RWPE1 (cell line): ENCODE measurements at regions not wholly inside any gene's neighbourhood (a gene's known extent, or its start where the extent isn't known, plus 50 kb on each side); places are given as distances from the start of the nearest gene placed in this dataset.

Source experiments
- CTCF ChIA-PET: fragments of 350-600 bp; sonication (Branson Sonifier 250); formaldehyde crosslinking; extraction: SDS; loops from one replicate; lab custom pipeline; 2021; lab: Yijun Ruan, JAX
- POLR2A ChIA-PET: fragments of 400-600 bp; formaldehyde crosslinking; extraction: SDS; loops from one replicate; lab custom pipeline; 2020; ENCODE audit warnings: antibody characterized with exemption; ENCODE audit not compliant: low non-redundant PET; lab: Yijun Ruan, JAX
- DNase-seq: peaks from one replicate; pipeline ENCODE4 v3.0.0; 2012; ENCODE audit warnings: low spot score
- H3K27ac ChIP-seq: fragments of 450-650 bp; 2 replicates; pipeline ENCODE4 v1.5.1; 2017
- TF ChIP-seq, protein P1 (sequence below): fragments of 450-650 bp; conservative IDR thresholded peaks from 2 replicates; pipeline ENCODE4 v1.5.1; 2017; ENCODE audit warnings: low read depth, mild to moderate bottlenecking

DNA sequence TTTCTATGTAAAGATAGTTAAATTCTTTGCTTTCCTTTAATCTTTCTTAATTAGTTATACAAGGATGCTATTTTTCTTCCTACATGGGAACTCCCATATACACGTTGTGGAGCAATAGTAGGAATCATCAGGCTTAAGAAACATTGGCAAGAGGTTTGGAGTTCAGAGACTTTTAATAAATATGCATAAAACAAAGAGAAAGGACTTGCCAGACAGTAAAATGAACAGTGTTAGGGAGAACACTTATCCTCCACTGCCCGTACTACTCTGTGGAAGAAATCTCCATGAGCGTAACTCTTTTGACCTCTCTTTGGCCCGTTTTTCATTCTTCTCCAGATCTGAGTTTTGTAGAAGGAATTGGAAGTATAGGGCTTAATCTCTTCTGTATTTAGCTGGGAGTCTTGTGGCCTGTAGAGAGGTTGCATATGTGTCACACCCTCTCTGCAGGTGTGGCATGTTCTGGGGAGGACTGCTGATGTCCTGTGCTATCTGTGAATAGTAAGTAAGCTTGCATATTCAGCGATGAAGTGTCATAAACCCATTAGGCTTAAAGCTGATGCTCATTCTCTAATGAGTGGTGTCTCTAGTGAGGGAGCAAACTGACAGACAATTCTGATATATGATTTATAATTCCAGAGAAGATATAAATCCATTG is 455.4 kb upstream of the FAR2 start:
- CTCF ChIA-PET, result no interaction called here
- H3K27ac ChIP-seq, result no peak overlapping the region
- TF ChIP-seq, protein P1, sequence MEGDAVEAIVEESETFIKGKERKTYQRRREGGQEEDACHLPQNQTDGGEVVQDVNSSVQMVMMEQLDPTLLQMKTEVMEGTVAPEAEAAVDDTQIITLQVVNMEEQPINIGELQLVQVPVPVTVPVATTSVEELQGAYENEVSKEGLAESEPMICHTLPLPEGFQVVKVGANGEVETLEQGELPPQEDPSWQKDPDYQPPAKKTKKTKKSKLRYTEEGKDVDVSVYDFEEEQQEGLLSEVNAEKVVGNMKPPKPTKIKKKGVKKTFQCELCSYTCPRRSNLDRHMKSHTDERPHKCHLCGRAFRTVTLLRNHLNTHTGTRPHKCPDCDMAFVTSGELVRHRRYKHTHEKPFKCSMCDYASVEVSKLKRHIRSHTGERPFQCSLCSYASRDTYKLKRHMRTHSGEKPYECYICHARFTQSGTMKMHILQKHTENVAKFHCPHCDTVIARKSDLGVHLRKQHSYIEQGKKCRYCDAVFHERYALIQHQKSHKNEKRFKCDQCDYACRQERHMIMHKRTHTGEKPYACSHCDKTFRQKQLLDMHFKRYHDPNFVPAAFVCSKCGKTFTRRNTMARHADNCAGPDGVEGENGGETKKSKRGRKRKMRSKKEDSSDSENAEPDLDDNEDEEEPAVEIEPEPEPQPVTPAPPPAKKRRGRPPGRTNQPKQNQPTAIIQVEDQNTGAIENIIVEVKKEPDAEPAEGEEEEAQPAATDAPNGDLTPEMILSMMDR, result no peak
- POLR2A ChIA-PET, result no interaction called here
- no peak for DNase-seq

DNA sequence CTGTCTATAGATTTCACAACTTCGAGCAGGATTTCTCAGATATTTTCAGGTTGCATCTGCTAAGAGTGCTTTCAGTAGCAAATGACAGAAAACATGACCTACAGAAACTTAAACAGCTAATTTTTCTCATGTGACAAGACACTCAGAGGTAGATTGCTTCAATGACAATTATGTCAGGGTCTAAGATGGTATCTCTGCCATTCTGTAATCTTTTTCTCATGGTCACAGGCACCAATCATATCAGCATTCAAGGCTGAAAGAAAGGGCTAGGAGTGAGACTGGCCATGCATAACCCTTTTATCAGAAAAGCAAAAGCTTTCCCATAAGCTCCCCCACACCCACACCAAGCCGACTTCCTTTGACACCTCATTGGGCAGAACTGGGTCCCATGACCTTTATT is 450.5 kb upstream of the FAR2 start:
- no peak overlapping the region for H3K27ac ChIP-seq
- ChIA-PET POLR2A (no interaction called here), CTCF (interaction anchor here (0.8 kb wide), 1 partner anchor 31 kb away, joined by 3 read pairs; no protein-coding TSS in a partner anchor)
- TF ChIP-seq, protein P1, result no peak
- DNase-seq, result no peak

DNA sequence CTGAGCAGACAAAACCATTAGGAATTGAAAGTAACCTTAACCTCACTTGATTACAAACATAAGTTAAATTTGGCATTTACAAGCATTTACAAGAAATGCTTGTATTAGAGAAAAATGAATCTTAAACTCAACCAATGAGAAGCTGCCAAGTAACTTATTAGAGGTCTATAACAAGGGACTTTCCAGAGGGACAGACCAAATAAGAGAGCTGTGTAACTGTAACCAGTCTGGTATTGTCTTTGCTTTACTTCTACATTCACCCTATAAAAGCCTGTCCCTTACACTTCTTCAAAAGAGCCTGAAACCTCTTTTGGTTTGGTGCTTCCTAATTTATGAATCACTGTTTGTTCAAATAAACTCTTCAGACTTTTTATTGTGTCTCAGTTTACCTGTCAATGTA is 450.0 kb upstream of the FAR2 start:
- POLR2A ChIA-PET, result no interaction called here
- no peak overlapping the region for H3K27ac ChIP-seq
- CTCF ChIA-PET, result interaction anchor here (0.8 kb wide), 1 partner anchor 31 kb away, joined by 3 read pairs; no protein-coding TSS in a partner anchor
- TF ChIP-seq, protein P1, result no peak
- DNase-seq, result no peak

DNA sequence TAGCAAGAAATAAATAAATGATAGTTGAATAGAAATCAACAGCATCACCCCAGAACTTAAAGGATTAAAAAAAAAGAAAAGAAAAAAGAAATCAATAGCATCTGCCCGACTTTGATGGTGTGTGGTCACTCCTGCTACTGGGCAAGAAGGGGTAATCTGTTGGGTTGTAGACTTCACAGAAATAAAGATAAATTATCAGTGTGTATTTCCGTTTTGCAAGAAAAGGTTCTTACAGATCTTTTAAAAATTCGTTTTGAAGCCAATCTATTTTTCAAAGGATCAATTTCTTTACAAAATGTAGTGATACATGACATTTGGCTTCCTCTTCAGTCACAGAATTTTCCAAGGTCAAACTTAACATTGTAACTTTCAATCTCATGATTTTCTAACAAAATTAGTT is 448.9 kb upstream of the FAR2 start:
- DNase-seq, result no peak
- TF ChIP-seq, protein P1, result no peak
- POLR2A ChIA-PET, result no interaction called here
- CTCF ChIA-PET, result no interaction called here
- H3K27ac ChIP-seq, result no peak overlapping the region

DNA sequence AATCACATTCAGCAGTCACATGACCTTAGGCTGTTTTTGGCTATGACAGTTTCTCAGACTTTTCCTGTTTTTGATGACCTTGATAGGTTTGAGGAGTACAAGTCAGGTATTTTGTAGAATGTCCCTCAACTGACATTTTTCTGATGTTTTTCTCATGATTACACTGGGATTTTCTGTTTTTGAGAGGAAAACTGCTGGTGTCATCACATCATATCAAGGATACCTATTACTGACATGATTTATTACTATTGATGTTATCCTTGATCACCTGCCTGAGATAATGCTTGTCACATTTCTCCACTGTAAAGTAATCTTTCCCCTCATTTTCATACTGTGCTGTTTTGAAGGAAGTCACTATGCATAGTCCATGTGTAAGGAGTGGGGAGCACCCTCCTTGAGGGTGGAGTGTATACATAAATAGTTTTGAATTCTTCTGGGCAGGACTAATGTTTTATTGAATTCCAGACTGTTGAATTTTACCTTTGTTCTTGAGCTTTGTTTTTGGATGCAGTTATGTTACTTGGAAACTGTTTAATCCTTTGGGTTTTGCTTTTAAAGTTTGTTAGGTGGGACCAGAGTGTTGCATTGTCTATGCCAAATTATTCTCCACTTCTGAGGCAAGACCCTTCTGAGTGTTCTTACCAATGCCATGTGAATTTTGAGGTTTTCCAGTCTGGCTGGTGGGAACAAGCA is 444.5 kb upstream of the FAR2 start:
- ChIA-PET POLR2A (no interaction called here), CTCF (no interaction called here)
- TF ChIP-seq, protein P1, result no peak
- no peak for DNase-seq
- no peak overlapping the region for H3K27ac ChIP-seq

DNA sequence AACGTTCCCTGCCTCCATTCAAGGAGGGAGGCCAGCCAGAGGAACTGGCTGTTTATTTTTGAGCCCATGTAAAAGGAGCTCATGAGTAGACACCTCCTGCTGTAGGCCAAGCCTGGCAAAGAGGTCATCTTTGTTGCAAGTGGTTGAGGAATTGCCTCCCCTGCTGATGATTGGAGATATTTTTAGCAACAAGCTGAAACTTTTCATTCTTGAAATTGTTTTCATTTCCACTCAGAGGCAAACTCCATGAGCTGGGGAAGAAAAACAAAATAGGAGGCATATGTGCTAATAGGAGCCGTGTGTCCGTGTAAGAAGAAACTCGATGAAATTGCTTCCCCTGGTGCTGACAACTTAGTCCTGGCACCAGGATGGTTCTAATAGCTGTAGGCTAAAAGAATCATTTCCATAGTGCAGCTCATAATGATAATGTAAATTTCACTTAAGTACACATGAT is 440.1 kb upstream of the FAR2 start:
- CTCF ChIA-PET, result interaction anchor here (0.7 kb wide), 1 partner anchor 81 kb away, joined by 4 read pairs; no protein-coding TSS in a partner anchor
- POLR2A ChIA-PET, result no interaction called here
- TF ChIP-seq, protein P1, result no peak
- DNase-seq, result no peak
- no peak overlapping the region for H3K27ac ChIP-seq
